ENCODE measurements at regions not wholly inside any gene's neighbourhood (a gene's known extent, or its start where the extent isn't known, plus 50 kb on each side); places are given as distances from the start of the nearest gene placed in this dataset.

GRCh38 chr15:61387675-61388074 is 158.6 kb upstream of the RORA start:
- TF ChIP-seq CTCF (IDR thresholded peaks at IDR 0.05) (no peak), POLR2A (IDR thresholded peaks at IDR 0.05) (no peak)

All from tibial nerve (tissue), 3 donors.